Ammon's horn (tissue), 1 donor: ENCODE measurements at regions not wholly inside any gene's neighbourhood (a gene's known extent, or its start where the extent isn't known, plus 50 kb on each side); places are given as distances from the start of the nearest gene placed in this dataset.
"Not testable (repeated sequence)": the region's sequence is repeated elsewhere in the genome, so short reads cannot be mapped to it uniquely, and the experiment has no call there.

Experiments
- DNase-seq: peaks from one replicate; pipeline ENCODE4 v3.0.0-alpha.2; 2016; ENCODE audit warnings: low spot score

- DNase-seq, result no peak
Observed at GRCh38 chr17:68097161-68097805, 61.7 kb downstream of the KPNA2 start.

DNA sequence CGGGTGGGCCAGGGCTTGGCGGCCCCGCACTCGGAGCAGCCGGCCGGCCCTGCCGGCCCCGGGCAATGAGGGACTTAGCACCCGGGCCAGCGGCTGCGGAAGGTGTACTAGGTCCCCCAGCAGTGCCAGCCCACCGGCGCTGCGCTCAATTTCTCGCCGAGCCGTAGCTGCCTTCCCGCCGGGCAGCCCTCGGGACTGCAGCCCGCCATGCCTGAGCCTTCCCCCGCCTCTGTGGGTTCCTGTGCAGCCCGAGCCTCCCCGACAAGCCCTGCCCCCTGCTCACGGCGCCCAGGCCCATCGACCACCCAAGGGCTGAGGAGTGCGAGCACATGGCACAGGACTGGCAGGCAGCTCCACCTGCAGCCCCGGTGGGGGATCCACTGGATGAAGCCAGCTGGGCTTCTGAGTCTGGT lies 63.8 kb downstream of the KPNA2 start:
- not testable (repeated sequence) for DNase-seq

DNA sequence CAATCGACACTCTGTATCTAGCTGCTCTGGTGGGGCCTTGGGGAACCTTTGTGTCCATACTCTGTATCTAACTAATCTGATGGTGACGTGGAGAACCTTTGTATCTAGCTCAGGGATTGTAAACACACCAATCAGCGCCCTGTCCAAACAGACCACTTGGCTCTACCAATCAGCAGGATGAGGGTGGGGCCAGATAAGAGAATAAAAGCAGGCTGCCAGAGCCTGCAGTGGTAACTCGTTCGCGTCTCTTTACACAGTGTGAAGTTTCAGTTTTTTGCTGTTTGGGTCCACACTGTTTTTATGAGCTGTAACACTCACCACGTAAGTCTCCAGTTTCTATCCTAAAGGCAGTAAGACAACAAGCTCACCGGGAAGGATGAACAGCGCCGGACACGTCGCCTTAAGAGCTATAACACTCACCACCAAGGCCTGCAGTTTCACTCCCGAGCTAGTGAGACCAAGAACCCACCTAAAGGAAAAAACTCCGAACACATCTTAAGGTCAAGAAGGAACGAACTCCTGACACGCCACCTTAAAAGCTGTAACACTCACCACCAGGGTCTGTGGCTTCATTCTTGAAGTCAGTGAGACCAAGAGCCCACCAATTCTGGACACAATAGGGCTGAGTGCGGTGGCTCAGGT lies 64.6 kb downstream of the KPNA2 start:
- no peak for DNase-seq

DNA sequence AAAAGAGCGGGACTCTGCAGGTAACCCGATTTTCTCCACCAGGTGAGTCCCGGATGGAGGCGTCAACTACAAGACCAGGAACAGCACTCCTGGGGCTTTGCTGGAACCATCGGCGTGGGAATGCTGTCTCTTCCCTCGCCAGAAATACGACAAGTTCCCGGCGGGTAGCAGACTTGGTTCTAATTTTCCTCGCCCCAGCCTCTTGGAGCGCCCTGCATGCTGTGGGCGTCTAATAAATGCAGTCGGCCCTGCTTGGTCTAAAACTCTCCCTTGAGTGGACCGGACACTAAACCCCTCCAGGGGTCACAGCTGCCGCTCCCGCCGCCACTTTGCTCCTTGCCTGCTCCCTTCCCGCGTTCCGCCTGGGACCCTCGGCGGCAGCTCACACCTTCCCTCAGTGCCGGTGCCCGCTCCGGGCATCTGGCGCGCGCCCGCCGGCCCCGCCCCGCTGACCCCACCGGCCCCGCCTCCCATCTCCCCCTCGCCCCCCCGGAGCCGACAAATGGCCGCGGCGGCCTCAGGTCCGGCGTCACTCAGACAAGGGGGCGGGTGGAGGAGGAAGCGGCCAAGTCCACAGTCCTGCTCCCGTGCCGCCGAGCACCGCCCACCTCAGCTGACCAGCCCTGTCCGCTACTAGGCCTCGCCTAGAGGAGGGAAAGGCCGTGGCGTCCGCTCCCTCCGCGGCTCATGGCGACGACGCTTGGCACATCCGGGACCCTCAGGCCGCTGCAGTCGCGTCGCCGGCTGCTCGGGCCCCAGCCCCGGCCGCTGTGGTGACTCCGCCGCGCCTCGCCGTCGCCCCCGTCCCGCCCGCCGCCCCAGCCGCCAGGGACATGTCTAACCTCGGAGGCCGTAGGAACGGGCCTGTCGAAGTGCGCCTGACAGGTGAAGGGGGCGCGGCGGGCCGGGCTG lies 65.8 kb downstream of the KPNA2 start:
- DNase-seq, result peak; percentile 92

- no peak for DNase-seq
Observed at GRCh38 chr17:68101987-68102314, 66.4 kb downstream of the KPNA2 start.

DNA sequence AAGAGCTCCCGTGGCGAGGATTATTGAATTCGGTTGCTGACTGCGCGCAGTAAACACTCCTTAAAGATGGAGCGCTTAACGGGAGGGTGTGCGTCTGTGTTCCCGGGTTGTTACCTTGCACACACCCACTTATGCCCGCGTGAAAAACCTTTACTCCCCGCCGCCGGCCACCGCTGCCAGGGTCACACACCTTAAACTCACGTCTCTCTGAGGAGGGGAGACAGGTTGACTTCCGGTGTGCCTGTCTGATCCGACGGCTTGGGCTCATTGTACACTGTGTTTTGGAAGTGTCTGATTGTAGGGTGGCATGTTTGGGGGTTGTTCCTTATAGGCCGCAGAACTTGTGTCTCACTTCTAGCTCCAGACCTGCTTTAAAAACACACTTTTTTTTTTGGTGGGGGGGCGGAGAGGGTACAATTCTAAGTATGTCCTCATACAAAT lies 66.8 kb downstream of the KPNA2 start:
- DNase-seq, result no peak

- DNase-seq, result no peak
Observed at GRCh38 chr17:68103148-68103547, 67.6 kb downstream of the KPNA2 start.

GRCh38 chr17:68106085-68106484 lies 70.5 kb downstream of the KPNA2 start:
- no peak for DNase-seq

- no peak for DNase-seq
Observed at GRCh38 chr17:68107373-68107772, 71.8 kb downstream of the KPNA2 start.

DNA sequence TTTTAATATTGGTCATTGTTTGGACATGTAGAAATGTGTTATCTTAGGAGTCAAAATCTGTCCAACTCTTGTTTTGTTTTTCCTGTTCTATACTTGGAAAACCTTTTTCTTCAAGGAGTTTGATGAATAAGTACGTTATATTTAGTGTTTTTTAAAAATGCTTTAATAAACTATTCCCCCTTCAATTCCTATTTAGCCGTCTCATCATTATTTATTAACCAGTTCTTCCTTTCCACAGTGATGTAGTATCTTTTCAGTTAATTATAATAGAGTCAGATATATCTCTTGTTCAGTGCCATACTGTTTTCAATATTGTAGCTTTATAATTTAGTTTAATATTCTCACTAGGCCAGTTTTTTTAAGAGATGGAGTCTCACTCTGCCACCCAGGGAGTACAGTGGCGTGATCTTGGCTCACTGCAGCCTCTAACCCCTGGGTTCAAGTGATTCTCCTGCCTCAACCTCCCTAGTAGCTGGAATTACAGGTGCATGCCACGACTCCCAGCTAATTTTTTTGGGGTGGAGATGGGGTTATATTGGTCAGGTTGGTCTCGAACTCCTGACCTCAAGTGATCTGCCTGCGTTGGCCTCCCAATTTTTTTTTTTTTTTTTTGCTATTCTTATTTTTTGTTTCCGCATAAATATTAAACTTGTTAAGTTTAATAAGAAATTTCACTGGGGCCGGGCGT lies 72.9 kb downstream of the KPNA2 start:
- DNase-seq, result no peak

- DNase-seq, result not testable (repeated sequence)
Observed at GRCh38 chr17:68109404-68109803, 73.9 kb downstream of the KPNA2 start.

DNA sequence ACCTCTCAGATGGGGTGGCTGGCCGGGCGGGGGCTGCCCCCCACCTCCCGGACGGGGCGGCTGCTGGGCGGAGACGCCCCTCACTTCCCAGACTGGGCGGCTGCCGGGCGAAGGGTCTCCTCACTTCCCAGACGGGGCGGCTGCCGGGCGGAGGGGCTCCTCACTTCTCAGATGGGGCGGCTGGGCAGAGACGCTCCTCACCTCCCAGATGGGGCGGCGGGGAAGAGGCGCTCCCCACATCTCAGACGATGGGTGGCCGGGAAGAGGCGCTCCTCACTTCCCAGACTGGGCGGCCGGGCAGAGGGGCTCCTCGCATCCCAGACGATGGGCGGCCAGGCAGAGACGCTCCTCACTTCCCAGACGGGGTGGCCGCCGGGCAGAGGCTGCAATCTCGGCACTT lies 80.7 kb downstream of the KPNA2 start:
- not testable (repeated sequence) for DNase-seq

- no peak for DNase-seq
Observed at GRCh38 chr17:68122587-68122986, 87.1 kb downstream of the KPNA2 start.

DNA sequence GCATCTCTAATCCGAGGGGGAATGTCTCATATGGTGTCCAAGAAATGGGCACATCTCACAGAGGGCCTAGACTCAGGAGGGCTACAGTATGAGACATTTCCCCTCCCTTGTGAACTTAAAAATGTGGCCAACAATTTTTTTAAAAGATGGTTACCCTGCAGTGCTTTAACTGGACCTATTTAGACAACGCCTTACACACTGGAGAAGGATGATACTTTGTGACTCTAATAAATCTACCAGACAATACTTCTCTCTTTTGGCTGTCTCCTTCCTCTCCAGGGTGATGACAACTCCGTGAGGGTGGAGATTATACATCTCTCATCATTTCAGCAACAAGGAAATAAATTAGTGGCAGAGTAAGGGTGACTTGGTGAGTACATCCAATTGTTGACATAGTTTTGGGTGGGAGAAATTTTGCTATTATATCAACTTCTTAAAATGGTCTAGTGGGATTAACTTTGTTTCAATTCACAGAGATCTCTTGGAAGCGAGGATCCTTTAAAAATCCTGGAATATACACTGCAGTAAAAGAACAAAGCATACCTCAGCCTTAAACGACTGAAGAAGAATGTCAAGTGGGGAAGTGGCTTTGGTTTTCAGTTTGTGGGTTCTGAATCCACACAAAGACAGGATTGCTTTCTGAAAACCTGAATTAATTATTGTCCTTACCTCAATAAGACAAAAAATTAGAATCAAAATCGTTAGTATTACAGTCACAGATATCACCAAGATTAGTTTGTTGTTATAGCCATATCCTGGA lies 89.8 kb downstream of the KPNA2 start:
- no peak for DNase-seq

GRCh38 chr17:68127914-68128313 lies 92.4 kb downstream of the KPNA2 start:
- DNase-seq, result no peak

DNA sequence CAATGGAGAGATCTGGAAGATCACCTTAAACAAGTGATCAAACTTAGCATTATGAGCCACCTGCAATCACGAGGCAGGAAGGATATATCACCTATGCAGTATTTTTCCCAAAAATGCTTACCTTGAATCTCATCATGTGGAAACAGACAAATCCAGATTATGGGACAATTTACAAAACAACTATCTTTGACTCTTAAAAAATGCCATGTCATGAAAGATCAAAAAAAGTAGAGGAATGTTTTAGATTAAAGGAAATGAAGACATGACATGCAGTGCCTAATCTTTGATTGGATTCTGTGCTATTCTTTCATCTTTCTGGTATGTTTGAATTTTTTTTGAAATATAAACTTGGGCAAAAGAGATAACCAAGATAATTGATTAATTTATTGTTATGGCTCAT lies 95.9 kb downstream of the KPNA2 start:
- DNase-seq, result no peak

DNA sequence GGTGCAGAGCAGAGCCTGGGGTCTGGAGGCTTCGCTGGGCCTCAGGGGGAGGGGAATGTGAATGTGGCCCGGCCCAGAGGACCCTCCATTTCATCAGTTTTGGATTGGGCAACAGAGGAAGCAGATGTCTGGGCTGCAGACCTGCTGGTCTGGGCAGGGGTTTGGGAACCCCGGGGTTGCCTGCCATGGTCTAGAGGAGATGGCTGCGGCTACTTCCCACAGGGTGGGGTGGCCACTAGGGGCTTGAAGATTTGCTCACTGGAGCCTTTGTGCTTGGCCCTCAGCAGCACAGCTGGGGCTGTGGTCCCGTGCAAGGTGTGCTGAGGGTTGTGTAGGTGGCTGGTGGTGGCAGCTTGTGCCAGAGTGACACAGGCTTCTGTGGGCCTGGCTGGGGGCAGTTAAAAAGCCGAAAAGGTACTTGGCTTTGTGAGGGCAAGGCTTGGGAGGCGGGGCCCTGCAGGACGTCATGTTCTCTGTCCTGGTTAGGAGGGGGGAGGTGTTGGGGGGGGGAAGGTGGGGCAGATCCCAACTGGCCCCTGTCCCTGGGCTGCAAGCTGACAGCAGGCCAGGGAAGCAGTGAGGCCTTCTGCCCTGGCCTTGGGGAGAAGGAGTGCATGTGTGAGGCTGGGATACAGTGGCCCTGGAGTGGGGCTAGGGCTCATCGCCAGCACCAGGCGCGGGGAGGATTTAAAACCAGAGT lies 98.0 kb downstream of the KPNA2 start:
- DNase-seq, result no peak

GRCh38 chr17:68134046-68134637 lies 98.6 kb downstream of the KPNA2 start:
- DNase-seq, result no peak

DNA sequence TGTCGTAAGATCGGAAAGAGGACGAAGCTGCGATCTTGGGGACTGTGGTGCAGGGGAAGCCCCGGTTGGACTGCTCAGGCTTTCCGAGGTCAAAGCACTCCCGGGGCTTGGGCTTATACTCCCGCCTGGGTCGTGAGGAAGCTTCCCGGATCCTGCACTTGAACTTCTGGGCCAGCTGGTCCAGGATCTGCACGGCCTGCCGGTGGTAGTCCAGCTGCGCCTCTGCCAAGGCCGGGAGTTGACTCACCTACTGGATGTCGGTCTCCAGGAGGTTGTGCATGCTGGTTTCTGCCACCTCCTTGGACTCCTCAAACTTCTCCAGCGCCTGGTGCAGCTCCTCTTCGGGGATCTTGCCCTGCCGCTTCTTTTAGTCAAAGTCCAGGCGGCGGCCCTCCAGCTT lies 99.2 kb downstream of the KPNA2 start:
- DNase-seq, result no peak

DNA sequence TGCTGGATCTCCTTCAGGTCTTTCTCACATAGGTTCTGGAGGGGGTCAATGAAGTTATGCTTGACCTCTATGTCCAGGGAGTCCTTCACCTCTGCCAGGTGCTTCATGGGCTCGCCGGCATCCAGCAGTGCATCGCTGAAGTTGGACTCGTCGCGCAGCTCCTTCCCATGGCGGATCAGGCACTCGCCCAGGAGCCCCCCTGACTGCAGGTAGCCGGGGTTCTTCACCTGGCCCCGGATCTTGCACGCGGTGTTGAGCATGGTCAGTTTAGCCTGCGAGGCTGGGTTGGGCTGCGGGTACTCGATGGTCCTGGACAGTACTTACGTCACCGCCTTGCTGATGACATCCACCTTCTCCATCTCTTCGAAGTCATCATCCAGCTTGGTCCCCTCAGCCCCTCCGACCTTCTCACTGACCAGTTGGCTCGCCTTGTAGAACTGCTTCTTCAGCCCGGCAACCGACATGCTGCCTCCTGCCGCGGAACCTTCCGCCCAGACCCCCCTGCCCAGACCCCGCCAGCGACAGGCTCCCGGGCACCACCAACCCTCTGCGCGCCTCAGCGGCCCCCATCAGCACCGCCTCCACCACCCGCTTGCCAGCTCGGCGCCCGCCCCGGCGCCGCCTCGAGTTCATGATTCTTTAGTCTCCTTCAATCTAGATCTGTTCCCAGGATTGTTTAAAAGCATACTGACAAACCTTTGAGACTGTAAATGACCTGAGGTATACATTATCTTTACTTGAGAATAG lies 99.8 kb downstream of the KPNA2 start:
- no peak for DNase-seq
